Loucy (cell line): ENCODE measurements at regions not wholly inside any gene's neighbourhood (a gene's known extent, or its start where the extent isn't known, plus 50 kb on each side); places are given as distances from the start of the nearest gene placed in this dataset.

Source experiments
- EZH2phosphoT487 ChIP-seq: fragments of 200-600 bp; IDR thresholded peaks from 2 replicates; pipeline ENCODE4 v1.6.1; 2018; ENCODE audit warnings: antibody characterized with exemption, mild to moderate bottlenecking, moderate library complexity, borderline replicate concordance
- TF ChIP-seq, protein P1 (sequence below): fragments of 200-600 bp; sonication (generic); conservative IDR thresholded peaks from 2 replicates; pipeline ENCODE4 v1.5.1; 2014; ENCODE audit warnings: mild to moderate bottlenecking, antibody characterized with exemption, low read length

DNA sequence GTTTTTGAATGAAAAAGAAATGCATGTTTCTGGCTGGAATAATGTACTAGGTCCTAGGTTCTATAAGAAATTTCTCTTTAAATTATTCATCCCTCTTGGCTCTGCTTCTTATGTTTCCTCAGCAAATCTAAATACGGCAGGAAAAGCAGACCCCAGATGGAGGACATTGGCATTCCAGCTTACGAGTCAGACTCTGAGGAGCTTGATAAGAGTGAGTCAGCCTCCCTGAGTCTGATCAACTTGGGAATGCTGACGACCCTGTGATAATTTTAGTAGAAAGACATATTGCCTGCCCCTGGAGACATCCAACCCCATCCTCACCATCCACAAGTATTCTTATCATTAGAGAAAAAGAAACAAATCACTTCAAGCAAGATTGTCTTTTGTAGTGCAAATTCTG is 509.7 kb upstream of the MARCKS start:
- TF ChIP-seq, protein P1, sequence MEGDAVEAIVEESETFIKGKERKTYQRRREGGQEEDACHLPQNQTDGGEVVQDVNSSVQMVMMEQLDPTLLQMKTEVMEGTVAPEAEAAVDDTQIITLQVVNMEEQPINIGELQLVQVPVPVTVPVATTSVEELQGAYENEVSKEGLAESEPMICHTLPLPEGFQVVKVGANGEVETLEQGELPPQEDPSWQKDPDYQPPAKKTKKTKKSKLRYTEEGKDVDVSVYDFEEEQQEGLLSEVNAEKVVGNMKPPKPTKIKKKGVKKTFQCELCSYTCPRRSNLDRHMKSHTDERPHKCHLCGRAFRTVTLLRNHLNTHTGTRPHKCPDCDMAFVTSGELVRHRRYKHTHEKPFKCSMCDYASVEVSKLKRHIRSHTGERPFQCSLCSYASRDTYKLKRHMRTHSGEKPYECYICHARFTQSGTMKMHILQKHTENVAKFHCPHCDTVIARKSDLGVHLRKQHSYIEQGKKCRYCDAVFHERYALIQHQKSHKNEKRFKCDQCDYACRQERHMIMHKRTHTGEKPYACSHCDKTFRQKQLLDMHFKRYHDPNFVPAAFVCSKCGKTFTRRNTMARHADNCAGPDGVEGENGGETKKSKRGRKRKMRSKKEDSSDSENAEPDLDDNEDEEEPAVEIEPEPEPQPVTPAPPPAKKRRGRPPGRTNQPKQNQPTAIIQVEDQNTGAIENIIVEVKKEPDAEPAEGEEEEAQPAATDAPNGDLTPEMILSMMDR: no peak
- no peak for TF ChIP-seq EZH2phosphoT487
